Transverse colon (tissue), 4 donors: ENCODE measurements at regions not wholly inside any gene's neighbourhood (a gene's known extent, or its start where the extent isn't known, plus 50 kb on each side); places are given as distances from the start of the nearest gene placed in this dataset.

Experiments used
- DNase-seq: peaks from one replicate; pipeline ENCODE4 v3.0.0-alpha.2; 2019
- H3K27ac ChIP-seq, 4 donors: fragments of 200-600 bp; sonication (generic); 2 replicates each; pipeline ENCODE4 v1.5.1; 2016 to 2018; ENCODE audit warnings: inconsistent platforms in 4 of 4
- H3K27me3 ChIP-seq: fragments of 200-600 bp; sonication (generic); 2 replicates; pipeline ENCODE4 v1.5.1; 2017; ENCODE audit warnings: inconsistent platforms
- H3K36me3 ChIP-seq, 4 donors: fragments of 200-600 bp; sonication (generic); 2 replicates each; pipeline ENCODE4 v1.5.1; 2017 to 2019; ENCODE audit warnings: inconsistent platforms in 4 of 4
- H3K4me1 ChIP-seq, 4 donors: fragments of 200-600 bp; sonication (generic); 2 replicates each; pipeline ENCODE4 v1.5.1; 2017 to 2020; ENCODE audit warnings: inconsistent platforms in 4 of 4
- H3K4me3 ChIP-seq, 4 donors: fragments of 200-600 bp; sonication (generic); 1 replicate in 1 of 4; 2 replicates in 3 of 4; pipeline versions ENCODE4 v1.5.1 to v1.6.1; 2017 to 2019; ENCODE audit warnings: inconsistent platforms in 4 of 4
- H3K9me3 ChIP-seq, 2 donors: fragments of 200-600 bp; sonication (generic); 2 replicates each; pipeline ENCODE4 v1.5.1; 2017 to 2019; ENCODE audit warnings: inconsistent platforms in 2 of 2
- CTCF ChIP-seq, 5 experiments: fragments of 200-600 bp in 3 of 5; fragments of 450-650 bp in 2 of 5; sonication (generic) in 3 of 5; IDR thresholded peaks; 1 replicate in 2 of 5; 2 replicates in 3 of 5; pipeline ENCODE4 v1.5.1; 2016 to 2017; ENCODE audit warnings: antibody characterized with exemption in 5 of 5, inconsistent platforms in 3 of 5, mild to moderate bottlenecking in 2 of 5, moderate library complexity in 1 of 5
- EP300 ChIP-seq: sonication (generic); formaldehyde crosslinking; IDR thresholded peaks from one replicate; pipeline ENCODE4 v1.6.1; 2017; ENCODE audit warnings: antibody characterized with exemption, low read depth
- POLR2A ChIP-seq: fragments of 450-650 bp; IDR thresholded peaks from one replicate; pipeline ENCODE4 v1.6.1; 2016; ENCODE audit warnings: antibody characterized with exemption, mild to moderate bottlenecking, moderate library complexity
- POLR2AphosphoS5 ChIP-seq, 3 donors: sonication (generic); formaldehyde crosslinking; IDR thresholded peaks; one replicate each; pipeline ENCODE4 v1.6.1; 2016; ENCODE audit warnings: antibody characterized with exemption in 3 of 3
- WGBS, 2 donors: methylation state at CpG; one replicate each; pipeline ENCODE4 v1.1.5; 2018; ENCODE audit warnings: low coverage in 1 of 2; 5-methylcytosine and 5-hydroxymethylcytosine counted together
- in situ Hi-C, 4 donors: fragments of 200-750 bp; cut with MboI; loops; one replicate each; pipeline versions ENCODE4 v1.15.0 to v1.15.1; 2017; ENCODE audit warnings: low sequenced_read_pairs in 3 of 4, low pct_ligation_motif_present in 1 of 4, low pct_unique_long_range_greater_than_20kb in 1 of 4
- intact Hi-C: fragments of 100-400 bp; cut with DNase I; formaldehyde crosslinking; loops from one replicate; pipeline ENCODE4 v1.15.1; 2023; ENCODE audit warnings: low total_unique reads

GRCh38 chr5:45017568-45017967 is 208.8 kb downstream of the MRPS30 start:
- in situ Hi-C loops (no loop called here), intact Hi-C loops (no loop called here)
- H3K27me3 ChIP-seq, result no peaks in the 10 kb centered on the region
- WGBS, 2 donors, result 71 to 79% methylated on average over 3 to 4 of the region's 4 CpGs
- H3K27ac ChIP-seq, result no peak overlapping the region
- no peak overlapping the region for H3K4me3 ChIP-seq
- H3K36me3 ChIP-seq, result no peaks in the 10 kb centered on the region
- TF ChIP-seq POLR2AphosphoS5 (IDR thresholded peaks at IDR 0.05) (no peak), POLR2A (no peak), EP300 (no peak), CTCF (IDR thresholded peaks at IDR 0.05) (no peak)
- H3K9me3 ChIP-seq, result no peaks in the 10 kb centered on the region
- H3K4me1 ChIP-seq, result no peaks in the 10 kb centered on the region
- DNase-seq, result no peak

GRCh38 chr5:45029553-45029952 is 220.8 kb downstream of the MRPS30 start:
- no peaks in the 10 kb centered on the region for H3K4me1 ChIP-seq
- H3K4me3 ChIP-seq, result no peak overlapping the region
- H3K9me3 ChIP-seq, result no peaks in the 10 kb centered on the region
- no peaks in the 10 kb centered on the region for H3K27me3 ChIP-seq
- no peak for DNase-seq
- TF ChIP-seq EP300 (no peak), CTCF (IDR thresholded peaks at IDR 0.05) (no peak), POLR2AphosphoS5 (IDR thresholded peaks at IDR 0.05) (no peak), POLR2A (no peak)
- in situ Hi-C loops, result loop anchor here in 2 of 4 donors (25.0 kb wide), 2 partner anchors 483 to 508 kb away; no protein-coding TSS in a partner anchor
- intact Hi-C loops, result no loop called here
- H3K36me3 ChIP-seq, result no peaks in the 10 kb centered on the region
- WGBS, 2 donors, result 32 to 77% methylated on average over 2 of the region's 2 CpGs
- H3K27ac ChIP-seq, result no peak overlapping the region

GRCh38 chr5:45035991-45036390 is 227.2 kb downstream of the MRPS30 start:
- no peaks in the 10 kb centered on the region for H3K27me3 ChIP-seq
- TF ChIP-seq EP300, result no peak
- no peak for TF ChIP-seq POLR2A
- TF ChIP-seq POLR2AphosphoS5 (IDR thresholded peaks at IDR 0.05), result no peak
- no peak for TF ChIP-seq CTCF (IDR thresholded peaks at IDR 0.05)
- 85 to 88% methylated on average over 1 of the region's 1 CpG for WGBS, 2 donors
- intact Hi-C loops (no loop called here), in situ Hi-C loops (loop anchor here in 2 of 4 donors (25.0 kb wide), 2 partner anchors 476 to 501 kb away; no protein-coding TSS in a partner anchor)
- H3K4me1 ChIP-seq, result no peaks in the 10 kb centered on the region
- no peak overlapping the region for H3K27ac ChIP-seq
- no peaks in the 10 kb centered on the region for H3K36me3 ChIP-seq
- no peak for DNase-seq
- H3K4me3 ChIP-seq, result no peak overlapping the region
- no peaks in the 10 kb centered on the region for H3K9me3 ChIP-seq

GRCh38 chr5:45037927-45038326 is 229.2 kb downstream of the MRPS30 start:
- TF ChIP-seq EP300, result no peak
- TF ChIP-seq CTCF (IDR thresholded peaks at IDR 0.05), result no peak
- no peak for TF ChIP-seq POLR2A
- no peak for TF ChIP-seq POLR2AphosphoS5 (IDR thresholded peaks at IDR 0.05)
- intact Hi-C loops, result no loop called here
- DNase-seq, result no peak
- Histone ChIP-seq H3K4me1 (no peaks in the 10 kb centered on the region), H3K27me3 (no peaks in the 10 kb centered on the region), H3K36me3 (no peaks in the 10 kb centered on the region), H3K9me3 (no peaks in the 10 kb centered on the region), H3K27ac (no peak overlapping the region), H3K4me3 (no peak overlapping the region)
- 62 to 67% methylated on average over 3 of the region's 3 CpGs for WGBS, 2 donors
- in situ Hi-C loops, result loop anchor here in 2 of 4 donors (25.0 kb wide), 2 partner anchors 474 to 499 kb away; no protein-coding TSS in a partner anchor
